ENCODE measurements at regions not wholly inside any gene's neighbourhood (a gene's known extent, or its start where the extent isn't known, plus 50 kb on each side); places are given as distances from the start of the nearest gene placed in this dataset.

- Histone ChIP-seq H3K79me2 (ENCODE audit: low read length) (no peaks in the 10 kb centered on the region), H3K27me3 (ENCODE audit: low read depth, low read length) (no peaks in the 10 kb centered on the region), H3K4me2 (ENCODE audit: low read length) (no peak overlapping the region), H3K9ac (ENCODE audit: low read length) (no peak overlapping the region), H3K36me3 (replicated peaks; ENCODE audit: low read depth, low read length) (no peaks in the 10 kb centered on the region), H3K4me1 (ENCODE audit: low read length) (no peaks in the 10 kb centered on the region), H3K4me3 (ENCODE audit: low read length) (no peak overlapping the region), H3K27ac (ENCODE audit: low read length) (no peak overlapping the region), H4K20me1 (ENCODE audit: insufficient read depth, low read length) (no peaks in the 10 kb centered on the region), H2AFZ (ENCODE audit: low read depth, low read length) (peak overlapping the region; percentile 38; the same call in 1 of the 2 replicates), H3K9me3 (ENCODE audit: insufficient read depth, low read length) (no peaks in the 10 kb centered on the region)
- no peak for TF ChIP-seq EZH2phosphoT487 (IDR thresholded peaks at IDR 0.05; ENCODE audit: low read depth)
- TF ChIP-seq CTCF (IDR thresholded peaks at IDR 0.05; ENCODE audit: low read depth, low read length): no peak
Observed at GRCh38 chr13:84098273-84098672, 216.0 kb upstream of the SLITRK1 start.

GRCh38 chr13:84097148-84097547 is 214.9 kb upstream of the SLITRK1 start:
- Histone ChIP-seq H3K9me3 (ENCODE audit: insufficient read depth, low read length) (no peaks in the 10 kb centered on the region), H3K4me3 (ENCODE audit: low read length) (no peak overlapping the region), H3K79me2 (ENCODE audit: low read length) (no peaks in the 10 kb centered on the region), H3K4me1 (ENCODE audit: low read length) (no peaks in the 10 kb centered on the region), H3K36me3 (replicated peaks; ENCODE audit: low read depth, low read length) (no peaks in the 10 kb centered on the region), H3K27ac (ENCODE audit: low read length) (no peak overlapping the region), H3K9ac (ENCODE audit: low read length) (no peak overlapping the region), H3K27me3 (ENCODE audit: low read depth, low read length) (no peaks in the 10 kb centered on the region), H3K4me2 (ENCODE audit: low read length) (no peak overlapping the region), H4K20me1 (ENCODE audit: insufficient read depth, low read length) (no peaks in the 10 kb centered on the region), H2AFZ (ENCODE audit: low read depth, low read length) (no peak overlapping the region)
- TF ChIP-seq EZH2phosphoT487 (IDR thresholded peaks at IDR 0.05; ENCODE audit: low read depth) (no peak), CTCF (IDR thresholded peaks at IDR 0.05; ENCODE audit: low read depth, low read length) (no peak)

GRCh38 chr13:84096216-84096615 is 213.9 kb upstream of the SLITRK1 start:
- Histone ChIP-seq H3K27ac (ENCODE audit: low read length) (no peak overlapping the region), H2AFZ (ENCODE audit: low read depth, low read length) (no peak overlapping the region), H3K9me3 (ENCODE audit: insufficient read depth, low read length) (no peaks in the 10 kb centered on the region), H3K36me3 (replicated peaks; ENCODE audit: low read depth, low read length) (no peaks in the 10 kb centered on the region), H3K4me1 (ENCODE audit: low read length) (no peaks in the 10 kb centered on the region), H3K9ac (ENCODE audit: low read length) (no peak overlapping the region), H3K4me3 (ENCODE audit: low read length) (no peak overlapping the region), H3K27me3 (ENCODE audit: low read depth, low read length) (no peaks in the 10 kb centered on the region), H4K20me1 (ENCODE audit: insufficient read depth, low read length) (no peaks in the 10 kb centered on the region), H3K79me2 (ENCODE audit: low read length) (no peaks in the 10 kb centered on the region), H3K4me2 (ENCODE audit: low read length) (no peak overlapping the region)
- TF ChIP-seq EZH2phosphoT487 (IDR thresholded peaks at IDR 0.05; ENCODE audit: low read depth) (no peak), CTCF (IDR thresholded peaks at IDR 0.05; ENCODE audit: low read depth, low read length) (no peak)

GRCh38 chr13:84088996-84089395 is 206.7 kb upstream of the SLITRK1 start:
- Histone ChIP-seq H2AFZ (ENCODE audit: low read depth, low read length) (no peak overlapping the region), H3K27me3 (ENCODE audit: low read depth, low read length) (no peaks in the 10 kb centered on the region), H3K9me3 (ENCODE audit: insufficient read depth, low read length) (no peaks in the 10 kb centered on the region), H3K79me2 (ENCODE audit: low read length) (no peaks in the 10 kb centered on the region), H3K9ac (ENCODE audit: low read length) (no peak overlapping the region), H3K4me3 (ENCODE audit: low read length) (no peak overlapping the region), H3K4me2 (ENCODE audit: low read length) (no peak overlapping the region), H3K36me3 (replicated peaks; ENCODE audit: low read depth, low read length) (no peaks in the 10 kb centered on the region), H3K27ac (ENCODE audit: low read length) (no peak overlapping the region), H3K4me1 (ENCODE audit: low read length) (no peaks in the 10 kb centered on the region), H4K20me1 (ENCODE audit: insufficient read depth, low read length) (no peaks in the 10 kb centered on the region)
- TF ChIP-seq CTCF (IDR thresholded peaks at IDR 0.05; ENCODE audit: low read depth, low read length) (no peak), EZH2phosphoT487 (IDR thresholded peaks at IDR 0.05; ENCODE audit: low read depth) (no peak)
